K562 (cell line): ENCODE measurements at regions not wholly inside any gene's neighbourhood (a gene's known extent, or its start where the extent isn't known, plus 50 kb on each side); places are given as distances from the start of the nearest gene placed in this dataset.

Experiments
- BRF1 ChIP-seq: IDR thresholded peaks from 3 replicates; pipeline ENCODE4 v1.6.1; 2011; ENCODE audit warnings: borderline replicate concordance, mild to moderate bottlenecking; ENCODE audit not compliant: insufficient read length; ENCODE audit errors: extremely low read depth
- CBFB ChIP-seq: sonication (generic); formaldehyde crosslinking; IDR thresholded peaks from 2 replicates; pipeline ENCODE4 v1.4.0; 2020; ENCODE audit warnings: mild to moderate bottlenecking, missing genetic modification reagents
- CREBBP ChIP-seq: IDR thresholded peaks from one replicate; pipeline ENCODE4 v1.6.1; 2012; ENCODE audit warnings: low read depth, mild to moderate bottlenecking, control low read depth, inconsistent platforms, low read length
- CTBP1 ChIP-seq: fragments of 450-650 bp; IDR thresholded peaks from 2 replicates; pipeline ENCODE4 v1.6.1; 2016; ENCODE audit warnings: borderline replicate concordance
- E2F3 ChIP-seq: fragments of 250-450 bp; sonication (Bioruptor Pico); IDR thresholded peaks from 2 replicates; pipeline ENCODE4 v1.4.0; 2020; ENCODE audit warnings: mild to moderate bottlenecking
- EWSR1 ChIP-seq: fragments of 450-650 bp; IDR thresholded peaks from 2 replicates; pipeline ENCODE4 v1.6.1; 2018; ENCODE audit warnings: borderline replicate concordance, mild to moderate bottlenecking, low read depth, moderate library complexity; ENCODE audit not compliant: partially characterized antibody
- FIP1L1 ChIP-seq: fragments of 200-400 bp; formaldehyde crosslinking; IDR thresholded peaks from 2 replicates; pipeline ENCODE4 v1.6.1; 2018; ENCODE audit warnings: mild to moderate bottlenecking, low read depth, low read length; ENCODE audit not compliant: poor library complexity, severe bottlenecking
- JUNB ChIP-seq: fragments of 450-650 bp; formaldehyde crosslinking; conservative IDR thresholded peaks from 2 replicates; pipeline ENCODE4 v1.4.0; 2020; ENCODE audit warnings: mild to moderate bottlenecking
- KLF10 ChIP-seq: fragments of 250-450 bp; sonication (Bioruptor Pico); IDR thresholded peaks from 2 replicates; pipeline ENCODE4 v1.6.1; 2021; ENCODE audit warnings: matching md5 sums
- TBP ChIP-seq: optimal IDR thresholded peaks from 2 replicates; pipeline ENCODE3; 2011; ENCODE audit warnings: low read depth, low read length, improper control_type of control experiment
- TCF7 ChIP-seq: sonication (generic); IDR thresholded peaks from 2 replicates; pipeline ENCODE4 v1.6.1; 2016; ENCODE audit warnings: antibody characterized with exemption, borderline replicate concordance
- VEZF1 ChIP-seq: fragments of 200-800 bp; sonication (Bioruptor generic); IDR thresholded peaks from 2 replicates; pipeline ENCODE4 v1.6.1; 2017; ENCODE audit warnings: missing genetic modification characterization, missing compliant biosample characterization
- ZNF143 ChIP-seq: sonication (generic); formaldehyde crosslinking; IDR thresholded peaks from 2 replicates; pipeline ENCODE4 v1.9.0; 2022; ENCODE audit warnings: mild to moderate bottlenecking, missing genetic modification reagents
- ZNF165 ChIP-seq: fragments of 250-450 bp; sonication (Bioruptor Pico); IDR thresholded peaks from 2 replicates; pipeline ENCODE4 v1.4.0; 2020; ENCODE audit warnings: borderline replicate concordance
- ZNF41 ChIP-seq: fragments of 250-450 bp; sonication (Bioruptor Pico); conservative IDR thresholded peaks from 2 replicates; pipeline ENCODE4 v1.4.0; 2020; ENCODE audit warnings: mild to moderate bottlenecking
- ZNF696 ChIP-seq: fragments of 250-450 bp; sonication (Bioruptor Pico); conservative IDR thresholded peaks from 2 replicates; pipeline ENCODE4 v1.4.0; 2020; ENCODE audit warnings: mild to moderate bottlenecking, moderate library complexity
- ZNF699 ChIP-seq: fragments of 250-450 bp; sonication (Bioruptor Pico); IDR thresholded peaks from 2 replicates; pipeline ENCODE4 v1.8.0; 2021; ENCODE audit warnings: mild to moderate bottlenecking, moderate library complexity; ENCODE audit not compliant: insufficient replicate concordance
- TF ChIP-seq, protein P1 (sequence below): fragments of 200-800 bp; sonication (Bioruptor generic); IDR thresholded peaks from 2 replicates; pipeline ENCODE4 v1.6.1; 2017; ENCODE audit warnings: missing genetic modification characterization, missing compliant biosample characterization
- TF ChIP-seq, protein P2 (sequence below): IDR thresholded peaks from 2 replicates; pipeline ENCODE4 v1.6.1; 2011; ENCODE audit not compliant: insufficient read length; ENCODE audit errors: extremely low read depth
- TF ChIP-seq, protein P3 (sequence below), 2 experiments: IDR thresholded peaks in 1 of 2; conservative IDR thresholded peaks in 1 of 2; 2 replicates each; pipeline ENCODE4 v1.6.1; 2016; ENCODE audit warnings: low read depth in 2 of 2, mild to moderate bottlenecking in 1 of 2, missing compliant biosample characterization in 1 of 2, missing genetic modification characterization in 1 of 2, moderate library complexity in 1 of 2

- TF ChIP-seq FIP1L1 = no peak
- TF ChIP-seq VEZF1 = peak; percentile 39; the same call in 1 of the 2 replicates
- no peak for TF ChIP-seq CREBBP
- no peak for TF ChIP-seq EWSR1
- TF ChIP-seq ZNF696 (CRISPR knock-in tag) = no peak
- no peak for TF ChIP-seq ZNF699 (CRISPR knock-in tag)
- TF ChIP-seq E2F3 (CRISPR knock-in tag) = no peak
- TF ChIP-seq, protein P1, sequence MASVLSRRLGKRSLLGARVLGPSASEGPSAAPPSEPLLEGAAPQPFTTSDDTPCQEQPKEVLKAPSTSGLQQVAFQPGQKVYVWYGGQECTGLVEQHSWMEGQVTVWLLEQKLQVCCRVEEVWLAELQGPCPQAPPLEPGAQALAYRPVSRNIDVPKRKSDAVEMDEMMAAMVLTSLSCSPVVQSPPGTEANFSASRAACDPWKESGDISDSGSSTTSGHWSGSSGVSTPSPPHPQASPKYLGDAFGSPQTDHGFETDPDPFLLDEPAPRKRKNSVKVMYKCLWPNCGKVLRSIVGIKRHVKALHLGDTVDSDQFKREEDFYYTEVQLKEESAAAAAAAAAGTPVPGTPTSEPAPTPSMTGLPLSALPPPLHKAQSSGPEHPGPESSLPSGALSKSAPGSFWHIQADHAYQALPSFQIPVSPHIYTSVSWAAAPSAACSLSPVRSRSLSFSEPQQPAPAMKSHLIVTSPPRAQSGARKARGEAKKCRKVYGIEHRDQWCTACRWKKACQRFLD (CRISPR knock-in tag) = no peak
- no peak for TF ChIP-seq JUNB (CRISPR knock-in tag)
- TF ChIP-seq ZNF165 (CRISPR knock-in tag) = no peak
- TF ChIP-seq, protein P2, sequence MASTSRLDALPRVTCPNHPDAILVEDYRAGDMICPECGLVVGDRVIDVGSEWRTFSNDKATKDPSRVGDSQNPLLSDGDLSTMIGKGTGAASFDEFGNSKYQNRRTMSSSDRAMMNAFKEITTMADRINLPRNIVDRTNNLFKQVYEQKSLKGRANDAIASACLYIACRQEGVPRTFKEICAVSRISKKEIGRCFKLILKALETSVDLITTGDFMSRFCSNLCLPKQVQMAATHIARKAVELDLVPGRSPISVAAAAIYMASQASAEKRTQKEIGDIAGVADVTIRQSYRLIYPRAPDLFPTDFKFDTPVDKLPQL = no peak
- TF ChIP-seq CBFB (CRISPR knock-in tag) = no peak
- TF ChIP-seq, protein P3, sequence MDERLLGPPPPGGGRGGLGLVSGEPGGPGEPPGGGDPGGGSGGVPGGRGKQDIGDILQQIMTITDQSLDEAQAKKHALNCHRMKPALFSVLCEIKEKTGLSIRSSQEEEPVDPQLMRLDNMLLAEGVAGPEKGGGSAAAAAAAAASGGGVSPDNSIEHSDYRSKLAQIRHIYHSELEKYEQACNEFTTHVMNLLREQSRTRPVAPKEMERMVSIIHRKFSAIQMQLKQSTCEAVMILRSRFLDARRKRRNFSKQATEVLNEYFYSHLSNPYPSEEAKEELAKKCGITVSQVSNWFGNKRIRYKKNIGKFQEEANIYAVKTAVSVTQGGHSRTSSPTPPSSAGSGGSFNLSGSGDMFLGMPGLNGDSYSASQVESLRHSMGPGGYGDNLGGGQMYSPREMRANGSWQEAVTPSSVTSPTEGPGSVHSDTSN (CRISPR knock-in tag; IDR thresholded peaks at IDR 0.05; ENCODE audit: low read depth) = no peak
- TF ChIP-seq, protein P3 (tag; conservative IDR thresholded peaks at IDR 0.05; ENCODE audit: low read depth) = no peak
- no peak for TF ChIP-seq ZNF143 (CRISPR knock-in tag)
- no peak for TF ChIP-seq ZNF41
- TF ChIP-seq TCF7 = no peak
- no peak; the same call in 1 of the 2 replicates for TF ChIP-seq CTBP1
- TF ChIP-seq TBP = peak; percentile 27
- no peak for TF ChIP-seq KLF10 (CRISPR knock-in tag)
- no peak for TF ChIP-seq BRF1
Measured at GRCh38 chr3:193843474-193844301, 250.7 kb downstream of the OPA1 start (continued).
